Heart right ventricle (tissue), 16 donors: ENCODE measurements at regions not wholly inside any gene's neighbourhood (a gene's known extent, or its start where the extent isn't known, plus 50 kb on each side); places are given as distances from the start of the nearest gene placed in this dataset.
"Not testable (repeated sequence)": the region's sequence is repeated elsewhere in the genome, so short reads cannot be mapped to it uniquely, and the experiment has no call there.

ENCODE experiments used
- ATAC-seq, 8 donors: fragments of 200-7000 bp; cut with Tn5 transposase; one replicate each; pipeline ENCODE4 v1.9.1; 2020; ENCODE audit warnings: mild to moderate bottlenecking in 8 of 8, moderate library complexity in 8 of 8, moderate number of reproducible peaks in 1 of 8
- DNase-seq, 2 donors: peaks; one replicate each; pipeline ENCODE4 v3.0.0-alpha.2; 2020
- H3K27ac ChIP-seq, 10 donors: fragments of 200-600 bp; sonication (generic) in 2 of 10; one replicate each; pipeline versions ENCODE4 v1.5.0 to v1.8.0; 2020 to 2022; ENCODE audit warnings: mild to moderate bottlenecking in 3 of 10
- H3K27me3 ChIP-seq, 7 donors: fragments of 200-600 bp; one replicate each; pipeline ENCODE4 v1.8.0; 2021 to 2022; ENCODE audit warnings: mild to moderate bottlenecking in 2 of 7
- H3K36me3 ChIP-seq, 9 donors: fragments of 200-600 bp; sonication (generic) in 1 of 9; one replicate each; pipeline versions ENCODE4 v1.5.0 to v1.8.0; 2020 to 2022; ENCODE audit warnings: mild to moderate bottlenecking in 2 of 9
- H3K4me1 ChIP-seq, 9 donors: fragments of 200-600 bp; sonication (generic) in 1 of 9; one replicate each; pipeline versions ENCODE4 v1.5.0 to v1.8.0; 2020 to 2022; ENCODE audit warnings: mild to moderate bottlenecking in 4 of 9
- H3K4me3 ChIP-seq, 10 donors: fragments of 200-600 bp; sonication (generic) in 2 of 10; one replicate each; pipeline versions ENCODE4 v1.5.0 to v1.8.0; 2020 to 2022; ENCODE audit warnings: mild to moderate bottlenecking in 7 of 10, moderate library complexity in 2 of 10
- H3K9me3 ChIP-seq, 11 donors: fragments of 200-600 bp in 10 of 11; sonication (generic) in 2 of 11; one replicate each; pipeline versions ENCODE4 v1.5.0 to v1.8.0; 2013 to 2022; ENCODE audit warnings: mild to moderate bottlenecking in 2 of 11, control low read depth in 1 of 11, moderate library complexity in 1 of 11
- WGBS, 2 donors: extraction: QIAGEN DNeasy Blood & Tissue Kit; methylation state at CpG; one replicate each; pipeline ENCODE4 v1.1.7; 2013; ENCODE audit warnings: inconsistent platforms in 1 of 2; 5-methylcytosine and 5-hydroxymethylcytosine counted together
- intact Hi-C, 10 donors: fragments of 100-400 bp; cut with DNase I; formaldehyde crosslinking; loops; one replicate each; pipeline versions ENCODE4 v1.11.1 to v1.14.2; 2022
- donor health status: Arrhythmogenic right ventricular cardiomyopathy.
- donor health status: ischemic (EF 13 %, LVEDD 7.1; RV severe dilation, severe dysfunction).
- donor health status: healthy with polysubstance abuse.
- donor health status: DM: no; HTN: yes; CAD: no.
- donor health status: DM: no; HTN: no; CAD: no.
- donor health status: ischemic (EF 25% LVEDD 6.9; RV normal size, moderate dysfunction).
- donor health status: ischemic (EF 25% LVEDD 5.7; RV mildly dilated, moderate dysfunction).
- donor health status: healthy.
- donor health status: DM: yes; HTN: yes; CAD: no.
- donor health status: Ischemic cardiomyopathy.
- donor health status: ischemic (EF 35%, LVEDD 5.7; RV mildly dilated, moderate dysfunction).
- donor health status: nonischemic (EF 11% LVEDD 7.7; RV severe dilation, severe dysfunction).
- donor health status: DM: yes; HTN: yes; CAD: no.
- donor health status: PGD.
- donor health status: ischemic (EF 29% LVEDD 5.4; RV normal size, mild dysfunction).
- donor health status: nonischemic (EF 23%, LVEDD 6.1; RV moderate dilation, normal function).

- H3K4me3 ChIP-seq, intact Hi-C loops, H3K4me1 ChIP-seq, H3K36me3 ChIP-seq, ATAC-seq, H3K27me3 ChIP-seq, H3K27ac ChIP-seq, H3K9me3 ChIP-seq: not testable (repeated sequence)
- DNase-seq, result peak in 1 of 2 donors; percentile 2
- WGBS, 2 donors, result 81 to 85% methylated on average over 20 to 26 of the region's 26 CpGs
These were observed 413.5 kb upstream of the POTED start for GRCh38 chr21:13196111-13196510.

- H3K36me3 ChIP-seq, H3K4me3 ChIP-seq, H3K4me1 ChIP-seq, DNase-seq, H3K27ac ChIP-seq, intact Hi-C loops, H3K27me3 ChIP-seq, H3K9me3 ChIP-seq: not testable (repeated sequence)
- peak in 5 of 8 donors; percentile 33 to 72 (median 61) for ATAC-seq
- no CpG with 5 or more reads among the region's 1 CpG for WGBS, 2 donors
These were observed 404.2 kb upstream of the POTED start for GRCh38 chr21:13205380-13205779.
